Medulla oblongata (tissue), 1 donor: ENCODE measurements at regions not wholly inside any gene's neighbourhood (a gene's known extent, or its start where the extent isn't known, plus 50 kb on each side); places are given as distances from the start of the nearest gene placed in this dataset.
"Not testable (repeated sequence)": the region's sequence is repeated elsewhere in the genome, so short reads cannot be mapped to it uniquely, and the experiment has no call there.

ENCODE experiments used
- DNase-seq: peaks from one replicate; pipeline ENCODE4 v3.0.0-alpha.2; 2015; ENCODE audit errors: extremely low spot score

- DNase-seq, result no peak
Measured at GRCh38 chr10:108980869-108981268, 942.4 kb downstream of the XPNPEP1 start.

GRCh38 chr10:108975459-108976058, 947.8 kb downstream of the XPNPEP1 start:
- DNase-seq, result no peak

GRCh38 chr10:108970016-108970415, 953.3 kb downstream of the XPNPEP1 start:
- no peak for DNase-seq

GRCh38 chr10:108966411-108966810, 956.9 kb downstream of the XPNPEP1 start:
- DNase-seq, result no peak

GRCh38 chr10:108966005-108966404, 957.3 kb downstream of the XPNPEP1 start:
- DNase-seq, result no peak

DNA sequence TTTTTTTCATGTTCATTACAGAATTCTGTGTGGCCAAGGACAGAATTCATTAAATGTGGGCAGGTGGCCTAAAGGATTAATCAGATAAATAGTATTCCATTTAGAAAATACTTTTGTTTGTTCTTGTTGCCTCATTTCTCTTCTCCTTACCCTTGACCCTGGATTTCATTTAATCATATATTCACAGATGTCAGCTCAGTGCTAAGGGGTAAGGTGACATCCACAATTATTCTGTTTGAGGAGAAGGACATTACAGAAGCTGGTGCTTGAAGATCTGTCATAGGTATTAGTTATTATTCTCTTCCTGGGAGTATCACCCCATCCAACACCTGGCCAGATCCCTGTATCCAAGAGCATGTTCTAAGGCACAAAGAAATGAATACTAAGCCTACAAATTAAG, 961.1 kb downstream of the XPNPEP1 start:
- no peak for DNase-seq

DNA sequence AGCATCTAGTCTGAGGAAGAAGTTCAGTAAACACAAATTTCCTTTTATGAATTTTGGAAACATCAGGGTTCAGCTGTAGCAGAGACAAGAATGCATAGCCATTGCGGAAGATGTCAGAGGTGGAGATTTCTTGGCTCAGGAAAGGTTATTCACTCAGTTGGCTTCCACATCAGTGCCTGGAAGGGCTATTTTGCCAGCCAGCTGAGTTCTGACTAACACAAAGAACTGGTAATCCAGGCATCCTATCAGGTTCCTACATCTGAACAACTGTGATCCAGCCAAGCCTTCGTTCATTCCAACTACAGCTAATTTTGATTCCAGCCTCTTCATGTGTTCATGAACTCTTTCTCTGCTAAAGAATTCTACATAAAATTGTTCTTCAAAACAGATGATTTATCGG, 965.6 kb downstream of the XPNPEP1 start:
- no peak for DNase-seq

- no peak for DNase-seq
Measured at GRCh38 chr10:108956149-108956548, 967.2 kb downstream of the XPNPEP1 start.

DNA sequence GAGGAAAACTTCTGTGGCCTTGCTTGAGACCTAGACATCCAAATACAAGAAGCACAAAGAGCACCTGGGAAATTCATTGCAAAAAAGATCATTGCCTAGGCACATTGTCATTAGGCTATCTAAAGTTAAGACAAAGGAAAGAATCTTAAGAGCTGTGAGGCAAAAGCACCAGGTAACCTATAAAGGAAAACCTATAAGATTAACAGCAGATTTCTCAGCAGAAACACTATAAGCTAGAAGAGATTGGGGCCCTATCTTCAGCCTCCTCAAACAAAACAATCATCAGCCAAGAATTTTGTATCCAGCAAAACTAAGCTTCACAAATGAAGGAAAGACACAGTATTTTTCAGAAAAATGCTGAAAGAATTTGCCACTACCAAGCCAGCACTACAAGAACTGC, 1003.3 kb downstream of the XPNPEP1 start:
- not testable (repeated sequence) for DNase-seq

DNA sequence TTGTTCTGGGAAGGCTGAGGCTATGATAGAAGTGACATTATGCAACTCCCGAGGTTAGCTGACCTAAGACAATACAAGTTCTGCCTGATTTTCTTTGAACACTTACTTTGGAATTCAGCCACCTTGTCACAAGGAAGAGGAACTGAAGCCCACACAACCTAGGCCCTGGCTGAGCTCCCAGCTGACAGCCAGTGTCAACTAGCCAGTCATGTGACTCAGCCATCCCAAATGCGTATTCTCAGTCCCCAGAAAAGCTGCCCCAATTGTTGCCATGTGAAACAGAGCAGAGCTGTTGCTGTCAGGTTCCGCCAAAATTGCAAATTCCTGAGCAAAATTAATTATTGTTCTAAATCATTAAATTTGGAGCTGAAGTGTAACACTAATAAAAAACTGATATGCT, 1010.0 kb downstream of the XPNPEP1 start:
- peak; percentile 67 for DNase-seq

GRCh38 chr10:108911814-108912541, 1011.3 kb downstream of the XPNPEP1 start:
- peak; percentile 71 for DNase-seq

DNA sequence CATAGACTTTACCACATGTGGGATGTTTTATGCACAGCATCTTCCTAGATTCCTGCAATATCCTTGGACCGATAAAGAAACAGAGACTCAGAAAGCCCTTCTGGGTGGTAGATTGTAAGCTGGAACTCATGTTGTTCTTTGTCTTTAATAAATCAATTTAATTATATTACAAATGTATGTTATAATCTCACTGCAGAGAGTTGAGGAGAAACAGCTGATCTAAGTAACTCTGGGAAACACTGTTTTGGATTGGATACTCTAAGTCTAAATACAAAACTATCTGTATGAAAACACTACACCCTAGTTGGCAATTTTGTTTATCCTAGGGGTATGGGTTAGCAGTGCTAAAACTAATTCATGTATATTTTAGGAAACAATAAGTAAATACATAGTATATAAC, 1015.2 kb downstream of the XPNPEP1 start:
- DNase-seq, result no peak

DNA sequence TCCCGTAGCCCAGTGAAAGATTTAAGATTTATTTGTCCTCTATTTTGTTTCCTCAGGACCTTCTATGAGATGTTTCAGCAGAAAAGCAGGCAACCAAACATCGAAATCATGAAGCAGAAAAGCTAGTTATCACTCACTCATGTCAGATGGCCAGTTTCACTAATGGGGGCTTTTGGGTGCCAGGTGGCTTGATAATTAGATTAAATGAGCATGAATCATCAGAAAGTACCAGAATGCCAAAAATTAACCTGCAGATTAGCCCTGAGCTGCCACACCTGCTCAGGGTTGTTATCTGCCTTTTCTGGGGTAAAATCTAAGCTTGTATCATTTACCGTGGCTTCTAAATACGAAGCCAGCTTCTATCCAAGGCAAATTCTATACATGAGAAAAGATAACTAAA, 1017.5 kb downstream of the XPNPEP1 start:
- no peak for DNase-seq

DNA sequence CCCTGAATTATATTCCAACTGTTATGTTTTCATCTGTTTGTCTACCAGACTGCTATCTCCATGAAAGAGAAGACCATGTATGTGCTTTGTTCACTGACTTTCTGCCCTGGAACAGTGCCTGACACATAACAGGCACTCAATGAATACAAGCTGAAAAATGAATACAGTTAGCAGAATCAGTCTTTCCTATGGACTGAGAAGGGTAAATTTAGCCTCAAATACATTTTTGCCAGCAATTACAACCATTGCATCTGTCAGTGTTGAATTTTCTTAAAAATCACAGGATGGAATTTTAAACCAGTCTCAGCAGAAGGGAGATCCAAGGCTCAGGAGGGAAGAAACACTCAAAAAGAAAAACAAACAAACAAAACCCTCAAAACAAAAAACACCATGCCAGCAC, 1018.1 kb downstream of the XPNPEP1 start:
- no peak for DNase-seq

GRCh38 chr10:108904163-108904838, 1019.0 kb downstream of the XPNPEP1 start:
- DNase-seq, result no peak

GRCh38 chr10:108902619-108903285, 1020.6 kb downstream of the XPNPEP1 start:
- no peak for DNase-seq

DNA sequence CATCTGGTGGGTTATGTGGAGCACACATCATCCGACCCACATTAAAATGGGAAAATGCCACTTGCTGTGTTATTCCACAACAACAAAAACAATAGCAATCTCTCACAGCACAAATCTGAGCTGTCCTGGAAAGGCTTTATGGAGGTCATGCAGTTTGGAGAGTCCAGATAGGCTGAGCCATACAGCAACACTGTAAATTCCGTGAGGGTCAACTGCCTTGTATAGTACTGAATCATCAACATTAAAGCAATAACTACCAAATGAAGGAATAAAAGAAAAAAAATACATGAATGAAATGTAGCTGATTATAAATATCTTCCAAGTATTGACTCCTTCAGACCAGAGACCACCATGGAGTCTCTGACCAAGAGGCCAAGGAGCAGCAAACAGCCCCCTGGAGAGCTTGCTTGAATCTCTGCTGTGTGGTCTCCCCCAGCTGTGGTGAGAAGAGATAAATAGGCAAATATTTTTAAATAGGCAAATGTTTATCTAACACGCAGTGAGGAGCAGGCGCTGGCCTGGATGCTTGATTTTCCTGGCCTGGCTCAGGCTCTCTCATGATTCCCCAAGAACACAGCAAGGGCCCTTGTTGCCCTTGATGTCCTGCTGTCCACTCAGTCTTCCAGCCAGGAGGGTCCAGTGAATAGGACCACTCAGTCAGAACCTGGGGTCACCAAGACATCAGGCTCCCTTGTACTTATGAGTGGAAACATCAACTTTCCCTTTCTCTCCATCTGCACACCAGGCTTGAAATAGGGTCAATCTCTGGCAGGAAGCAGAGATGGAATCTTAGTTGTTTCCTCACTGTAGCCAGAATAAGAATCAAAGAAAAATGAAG, 1021.3 kb downstream of the XPNPEP1 start:
- no peak for DNase-seq

DNA sequence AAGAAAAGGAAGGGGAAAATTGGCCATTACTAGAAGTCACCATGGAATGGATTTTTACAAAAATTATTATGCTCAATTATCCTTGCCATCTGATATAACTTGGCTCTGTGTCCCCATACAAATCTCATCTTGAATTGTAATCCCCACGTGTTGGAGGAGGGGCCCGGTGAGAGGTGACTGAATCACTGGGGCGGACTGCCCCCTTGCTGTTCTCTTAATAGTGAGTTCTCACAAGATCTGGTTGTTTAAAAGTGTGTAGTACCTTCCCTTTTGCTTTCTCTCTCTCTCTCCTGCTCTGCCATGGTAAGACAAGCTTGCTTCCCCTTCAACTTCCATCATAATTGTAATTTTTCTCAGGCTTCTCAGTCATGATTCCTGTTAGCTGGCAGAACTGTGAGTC, 1023.6 kb downstream of the XPNPEP1 start:
- no peak for DNase-seq

DNA sequence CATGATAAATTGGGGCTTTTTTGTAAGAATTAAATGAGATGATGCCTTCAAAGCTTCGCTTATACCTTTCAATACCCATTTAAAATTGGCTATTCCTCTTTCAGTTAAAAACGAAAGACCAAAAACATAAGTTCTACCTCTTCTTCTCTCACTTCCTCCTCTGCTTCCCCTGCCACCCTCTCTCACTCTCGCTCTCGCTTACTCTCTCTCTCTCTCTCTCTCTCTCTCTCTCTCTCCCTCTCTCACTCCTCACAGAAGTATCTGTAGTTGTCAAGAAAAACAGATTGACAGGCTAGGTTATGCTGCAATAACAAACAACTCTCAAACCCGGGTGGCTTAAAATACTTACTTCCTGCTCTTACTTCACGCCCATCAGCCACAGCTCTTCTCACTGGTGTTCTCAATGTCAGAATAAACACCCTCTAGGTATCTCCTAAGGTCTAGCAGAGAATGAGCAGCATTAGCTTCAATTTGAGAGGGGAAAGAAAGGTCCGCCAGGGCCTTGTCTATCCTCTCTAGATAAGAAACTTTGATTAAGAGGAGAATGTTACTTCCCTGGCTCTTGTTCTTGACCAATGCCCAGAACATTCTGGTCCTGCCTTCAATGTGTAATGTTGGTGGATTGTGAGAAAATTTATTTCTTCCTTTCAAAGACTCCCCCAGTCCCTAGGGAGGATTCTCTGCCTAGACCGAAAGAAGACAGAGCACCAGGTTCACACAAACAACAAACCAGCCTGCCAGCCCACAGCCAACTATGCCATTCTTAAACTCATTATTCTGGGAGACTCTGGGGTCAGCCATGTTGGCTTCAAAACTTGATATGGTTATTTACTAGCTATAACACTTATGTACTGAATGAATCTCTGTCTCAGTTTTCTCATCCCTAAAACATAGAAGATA, 1028.7 kb downstream of the XPNPEP1 start:
- no peak for DNase-seq

GRCh38 chr10:108877095-108877561, 1046.2 kb downstream of the XPNPEP1 start:
- no peak for DNase-seq
